ENCODE measurements at regions not wholly inside any gene's neighbourhood (a gene's known extent, or its start where the extent isn't known, plus 50 kb on each side); places are given as distances from the start of the nearest gene placed in this dataset.

DNA sequence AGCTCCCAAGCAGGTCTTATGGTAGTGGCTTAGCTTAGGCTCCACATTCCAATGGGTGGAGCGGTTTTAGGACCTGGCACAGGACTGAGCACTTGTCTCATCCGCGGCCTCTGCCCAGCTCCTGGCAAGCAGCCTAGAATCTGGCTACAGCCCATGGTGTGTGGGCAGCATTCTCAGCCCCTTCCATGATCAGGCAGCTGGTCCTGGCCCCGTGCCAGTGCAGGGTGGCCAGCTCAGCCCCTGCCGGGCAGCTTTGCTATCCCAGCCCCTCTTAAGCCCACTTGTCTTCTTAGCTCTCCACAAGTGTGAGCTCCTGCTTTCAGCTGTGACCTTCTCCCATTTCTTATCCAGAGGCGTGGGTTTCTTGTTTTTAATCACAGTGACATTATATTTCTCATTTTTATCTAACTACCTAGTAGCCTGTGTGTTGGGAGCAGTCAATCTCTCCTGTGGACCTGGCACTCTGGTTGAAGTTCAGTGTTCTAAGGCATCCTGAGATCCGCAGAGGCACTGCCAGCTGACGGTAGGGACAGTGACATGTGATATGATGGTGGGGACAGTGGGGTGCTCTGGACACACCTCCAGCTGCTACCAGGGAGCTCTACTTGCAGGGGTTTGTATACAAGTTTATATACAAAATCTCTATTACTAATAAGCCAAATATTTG, 84.5 kb upstream of the PRNP start:
- no peak for DNase-seq (ENCODE audit: low read depth in 4 of 4, low spot score in 3 of 4)

DNA sequence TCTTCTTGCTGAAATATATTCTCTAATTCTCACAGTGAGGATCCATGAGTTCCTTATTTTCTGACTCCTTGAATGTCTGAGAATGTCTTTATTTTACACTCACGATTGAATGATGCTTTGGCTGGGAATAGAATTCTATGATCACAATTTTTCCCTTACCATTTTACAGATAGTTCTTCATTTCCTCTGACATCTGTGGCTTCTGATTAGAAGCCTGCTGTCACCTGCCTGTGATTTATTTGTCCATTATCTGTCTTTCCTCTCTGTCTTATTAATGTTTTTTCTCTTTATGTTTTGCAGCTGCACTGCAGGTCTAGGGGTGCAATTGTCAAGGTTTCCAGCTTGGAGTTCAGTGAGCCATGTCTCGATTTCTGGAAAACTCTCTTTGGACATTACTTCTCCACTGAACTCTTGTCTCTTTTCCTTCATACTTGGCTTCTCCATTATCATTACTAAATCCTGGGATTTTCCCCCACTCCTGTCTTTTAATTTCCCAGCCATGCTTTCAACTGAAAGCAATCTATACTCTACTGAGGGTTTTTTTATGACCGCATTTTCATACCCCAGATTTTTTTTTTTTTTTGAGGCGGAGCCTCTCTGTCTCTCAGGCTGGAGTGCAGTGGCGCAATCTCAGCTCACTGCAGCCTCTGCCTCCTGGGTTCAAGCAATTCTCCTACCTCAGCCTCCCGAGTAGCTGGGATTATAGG, 85.8 kb upstream of the PRNP start:
- no peak for DNase-seq (ENCODE audit: low read depth in 4 of 4, low spot score in 3 of 4)

DNA sequence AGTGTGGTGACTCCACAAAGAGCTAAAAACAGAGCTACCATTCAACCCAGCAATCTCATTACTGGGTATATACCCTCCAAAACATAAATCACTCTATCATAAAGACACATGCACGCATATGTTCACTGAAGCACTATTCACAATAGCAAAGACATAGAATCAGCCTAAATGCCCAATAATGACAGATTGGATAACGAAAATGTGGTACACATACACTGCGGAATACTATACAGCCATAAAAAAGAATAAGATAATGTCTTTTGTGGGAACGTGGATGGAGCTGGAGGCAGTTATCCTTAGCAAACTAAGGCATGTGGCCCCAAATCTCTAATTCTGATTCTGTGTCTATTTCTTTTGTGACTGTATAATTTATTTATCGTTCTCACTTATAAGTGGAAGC, 89.0 kb upstream of the PRNP start:
- no peak for DNase-seq (ENCODE audit: low read depth in 4 of 4, low spot score in 3 of 4)

DNA sequence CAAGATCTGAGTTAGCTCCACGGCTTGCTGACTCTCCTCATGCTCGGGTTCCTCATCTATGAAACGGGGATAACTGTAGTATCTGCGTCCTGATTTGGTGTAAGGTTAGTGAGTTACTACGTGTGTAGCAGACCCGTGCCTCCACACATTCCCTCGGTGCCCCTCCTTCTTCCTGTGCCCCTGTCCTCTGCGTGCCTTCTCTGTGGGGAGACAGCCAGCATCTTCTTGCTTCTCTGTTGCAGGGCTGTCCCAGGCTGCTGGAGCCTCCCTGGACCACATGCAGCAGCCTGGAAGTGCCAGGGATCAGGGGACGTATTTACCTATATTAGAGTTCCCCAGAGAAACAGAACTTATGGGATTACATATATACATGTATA, 93.1 kb upstream of the PRNP start:
- DNase-seq (ENCODE audit: low read depth in 4 of 4, low spot score in 3 of 4), result no peak

DNA sequence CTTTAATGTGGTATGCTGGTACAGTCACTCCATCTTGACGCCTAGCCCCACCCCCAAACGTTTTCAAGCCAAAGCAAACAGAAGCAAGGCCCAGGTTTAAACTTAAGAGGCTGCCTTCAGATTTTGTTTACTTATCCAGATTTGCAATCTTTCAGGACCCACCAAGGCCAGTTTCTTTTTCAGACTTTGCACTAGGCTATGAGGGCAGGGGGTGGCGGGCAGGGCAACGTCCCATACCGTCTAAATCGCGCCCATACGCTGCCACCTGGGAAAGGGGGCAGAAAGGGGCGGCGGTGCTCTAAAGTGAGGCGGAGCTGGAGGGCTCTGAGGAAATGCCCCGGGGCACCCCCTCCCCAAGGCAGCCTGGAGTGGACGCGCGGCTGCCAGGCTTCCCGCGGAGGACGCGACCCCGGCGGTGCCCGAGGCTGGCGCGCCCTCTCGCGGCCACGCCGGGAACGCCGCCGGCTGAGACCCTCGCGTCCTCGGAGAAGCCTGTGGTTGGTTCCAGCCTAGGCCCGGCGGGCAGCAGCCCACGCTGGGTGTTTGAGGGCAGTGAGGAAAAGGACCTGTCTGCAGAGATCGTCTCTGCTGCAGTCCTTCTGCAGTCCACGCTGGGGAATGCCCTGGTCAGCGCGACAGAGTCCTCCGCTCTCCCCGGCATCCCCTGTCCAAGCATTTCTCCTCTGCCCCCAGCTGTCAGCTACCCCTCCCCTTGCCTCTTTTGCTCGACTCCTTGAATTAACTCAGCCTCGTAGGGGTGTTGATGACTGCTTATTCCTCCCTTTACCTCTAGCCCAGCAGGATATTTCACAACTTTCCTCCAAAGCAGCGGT, 93.7 kb upstream of the PRNP start:
- peak in 2 of 4 donors; percentile 31 to 33 for DNase-seq (ENCODE audit: low read depth in 4 of 4, low spot score in 3 of 4)

DNA sequence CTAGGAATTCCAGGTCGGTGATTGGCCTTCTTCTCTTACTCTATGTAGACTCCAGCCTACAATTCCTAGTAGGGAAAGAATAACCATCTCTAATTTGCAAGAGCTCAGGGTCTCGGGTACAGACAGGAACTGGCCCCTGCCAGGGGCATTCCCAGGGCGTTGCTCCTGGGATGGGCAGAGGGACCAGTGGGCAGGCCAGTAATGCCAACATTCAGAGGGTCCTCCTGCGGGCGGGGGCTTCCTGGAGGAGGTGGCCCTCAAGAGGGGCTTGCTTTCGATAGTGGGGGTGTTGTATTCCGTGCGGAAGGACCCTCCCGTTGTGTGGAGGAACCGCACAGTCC, 94.3 kb upstream of the PRNP start:
- DNase-seq (ENCODE audit: low read depth in 4 of 4, low spot score in 3 of 4), result no peak

DNA sequence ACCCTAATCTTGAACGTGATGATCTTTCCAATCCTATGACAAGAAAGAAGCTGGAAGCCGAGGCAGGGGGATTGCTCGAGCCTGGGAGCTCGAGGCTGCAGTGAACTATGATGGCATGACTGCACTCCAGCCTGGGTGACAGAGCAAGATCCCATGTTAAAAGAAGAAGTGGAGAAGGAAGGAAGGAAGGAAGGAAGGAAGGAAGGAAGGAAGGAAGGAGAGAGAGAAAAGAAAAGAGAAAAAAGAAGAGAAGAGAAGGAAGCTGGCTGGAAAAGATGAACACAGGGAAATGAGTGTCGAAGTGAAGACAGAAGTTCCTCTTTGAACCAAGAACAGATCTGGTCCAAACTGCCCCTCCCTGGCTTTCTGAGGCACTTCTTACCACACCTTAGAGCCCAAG, 100.5 kb upstream of the PRNP start:
- DNase-seq (ENCODE audit: low read depth in 4 of 4, low spot score in 3 of 4), result no peak

DNA sequence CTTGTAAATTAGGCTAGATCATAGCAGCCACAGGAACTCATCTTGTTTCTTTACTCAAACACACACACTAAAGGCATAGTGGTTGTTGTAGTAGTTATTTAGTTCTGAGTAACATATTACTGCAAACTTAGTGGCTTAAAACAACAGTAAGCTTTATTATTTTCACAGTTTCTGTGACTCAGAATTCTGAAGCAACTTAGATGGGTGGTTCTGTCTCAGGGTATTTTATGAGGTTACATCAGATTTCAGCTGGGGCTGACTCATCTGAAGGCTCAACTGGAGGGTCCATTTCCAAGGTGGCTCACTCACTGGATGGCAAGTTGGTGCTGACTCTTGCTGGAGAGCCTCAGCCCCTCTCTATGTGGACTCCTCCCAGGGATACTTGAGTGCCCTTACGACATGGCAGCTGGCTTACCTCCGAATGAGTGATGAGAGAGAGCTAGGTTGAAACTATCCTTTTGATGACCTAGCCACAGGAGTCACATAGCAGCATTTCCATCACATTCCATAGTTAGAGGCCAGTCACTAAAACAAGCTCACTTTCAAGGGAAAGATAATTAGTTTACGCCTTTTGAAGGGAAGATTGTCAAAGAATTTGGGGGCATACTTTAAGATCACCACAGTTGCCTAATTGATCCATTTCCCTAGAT, 101.0 kb upstream of the PRNP start:
- DNase-seq (ENCODE audit: low read depth in 4 of 4, low spot score in 3 of 4), result no peak

DNA sequence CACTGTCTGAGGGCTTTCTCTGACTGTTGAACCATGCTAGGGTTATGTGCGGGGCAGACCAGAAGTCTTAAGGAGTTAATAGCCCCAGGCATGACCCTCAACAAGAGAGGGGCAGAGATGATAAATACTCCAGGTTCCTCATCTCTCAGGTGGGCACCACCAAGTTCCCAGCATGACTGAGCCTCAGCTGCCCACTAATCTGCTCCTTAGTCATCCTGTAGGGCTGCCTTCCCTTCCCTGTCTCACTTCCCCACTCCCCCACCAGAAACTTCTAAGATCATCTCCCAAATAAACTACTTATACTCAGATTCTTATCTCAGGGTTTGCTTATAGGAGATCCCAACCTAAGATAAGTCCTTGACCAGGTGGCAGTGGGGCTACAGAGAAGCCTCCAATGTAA, 101.7 kb upstream of the PRNP start:
- no peak for DNase-seq (ENCODE audit: low read depth in 4 of 4, low spot score in 3 of 4)

DNA sequence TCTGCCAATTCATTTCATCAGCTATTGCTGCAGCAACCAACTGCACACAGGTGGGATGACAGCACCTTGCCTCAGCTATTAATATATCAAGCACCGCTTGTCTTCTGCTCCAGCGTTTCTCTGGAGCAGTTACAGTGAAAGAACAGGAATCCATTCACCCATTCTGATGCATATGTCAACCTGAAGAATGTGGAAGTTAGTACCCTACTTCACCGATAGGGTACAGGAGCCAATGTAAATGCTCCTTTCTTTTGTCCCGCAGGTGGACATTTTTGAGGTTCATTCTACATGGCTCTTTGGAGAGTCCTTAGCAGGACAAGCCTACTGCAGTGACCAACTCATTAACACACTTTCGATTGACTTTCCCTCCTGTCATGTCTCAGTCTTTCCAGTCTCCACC, 104.4 kb upstream of the PRNP start:
- DNase-seq (ENCODE audit: low read depth in 4 of 4, low spot score in 3 of 4), result no peak

DNA sequence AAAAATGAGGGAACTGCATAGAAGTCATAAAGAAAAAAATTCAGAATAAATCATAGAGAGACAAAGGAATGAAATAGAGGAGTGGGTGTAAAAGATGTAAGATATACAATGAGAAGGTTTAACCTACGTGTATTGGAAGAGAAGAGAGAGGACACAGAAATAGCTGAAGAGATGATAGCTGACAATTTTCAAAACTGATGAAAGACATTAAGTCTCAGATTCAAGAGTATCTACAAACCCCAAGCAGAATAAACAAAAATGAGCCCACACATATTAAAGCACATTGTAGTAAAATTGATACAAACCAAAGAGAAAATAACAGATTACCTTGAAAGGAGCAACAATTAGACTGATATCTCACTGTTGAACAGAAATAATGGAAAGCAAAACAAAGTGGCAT, 107.9 kb upstream of the PRNP start:
- no peak for DNase-seq (ENCODE audit: low read depth in 4 of 4, low spot score in 3 of 4)

DNA sequence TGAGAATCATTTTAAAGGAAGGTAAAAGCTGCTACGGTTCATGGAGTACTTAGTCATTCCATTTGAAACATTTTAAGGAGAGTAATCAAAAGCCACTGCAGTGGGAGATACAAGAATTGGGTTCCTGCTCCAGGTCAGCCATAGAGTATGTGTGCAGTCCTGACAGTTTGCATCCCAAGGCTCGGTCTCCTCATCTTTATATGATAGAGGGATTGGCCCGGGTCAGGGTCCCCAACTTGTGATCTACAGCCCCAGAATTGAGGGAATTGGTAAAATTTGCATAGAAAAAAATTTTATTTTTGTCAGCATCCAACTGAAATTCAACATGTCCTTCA, 111.9 kb upstream of the PRNP start:
- no peak for DNase-seq (ENCODE audit: low read depth in 4 of 4, low spot score in 3 of 4)

DNA sequence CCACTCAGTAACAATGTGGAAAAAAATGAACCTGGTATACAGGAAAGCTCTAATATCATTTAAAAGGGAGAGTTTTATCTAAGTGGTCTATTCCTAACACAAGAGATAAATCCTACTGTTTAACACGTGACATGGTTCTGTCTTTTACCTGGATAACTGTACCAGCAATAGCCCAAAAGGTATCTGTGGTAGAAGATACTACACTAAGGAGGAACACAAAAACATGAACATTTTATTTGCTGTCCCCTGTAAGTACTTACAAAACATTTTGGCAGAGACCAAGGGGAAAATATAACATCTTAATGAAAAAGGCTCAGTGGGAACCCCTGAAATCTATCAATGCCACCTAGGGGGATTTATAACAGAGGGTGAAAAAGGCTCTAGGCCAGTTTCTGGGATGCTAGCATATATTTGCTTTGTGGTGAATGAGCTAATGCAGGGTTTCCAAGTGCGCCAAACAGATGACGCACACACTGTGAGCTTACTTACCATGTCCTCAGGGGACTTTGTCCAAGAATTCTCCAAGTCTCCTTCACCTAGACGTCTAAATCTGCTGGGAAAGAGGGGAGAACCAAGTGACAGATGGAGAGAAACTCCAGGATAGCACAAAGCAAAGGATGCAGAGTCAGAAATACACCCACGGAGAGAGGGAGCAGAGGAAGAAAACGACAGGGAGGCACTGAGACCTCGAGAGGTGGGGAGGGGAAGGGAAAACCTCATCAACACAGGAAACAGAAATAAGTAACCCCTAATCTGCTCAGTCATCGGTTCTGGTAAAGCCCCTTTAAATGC, 112.5 kb upstream of the PRNP start:
- DNase-seq (ENCODE audit: low read depth in 4 of 4, low spot score in 3 of 4), result no peak

DNA sequence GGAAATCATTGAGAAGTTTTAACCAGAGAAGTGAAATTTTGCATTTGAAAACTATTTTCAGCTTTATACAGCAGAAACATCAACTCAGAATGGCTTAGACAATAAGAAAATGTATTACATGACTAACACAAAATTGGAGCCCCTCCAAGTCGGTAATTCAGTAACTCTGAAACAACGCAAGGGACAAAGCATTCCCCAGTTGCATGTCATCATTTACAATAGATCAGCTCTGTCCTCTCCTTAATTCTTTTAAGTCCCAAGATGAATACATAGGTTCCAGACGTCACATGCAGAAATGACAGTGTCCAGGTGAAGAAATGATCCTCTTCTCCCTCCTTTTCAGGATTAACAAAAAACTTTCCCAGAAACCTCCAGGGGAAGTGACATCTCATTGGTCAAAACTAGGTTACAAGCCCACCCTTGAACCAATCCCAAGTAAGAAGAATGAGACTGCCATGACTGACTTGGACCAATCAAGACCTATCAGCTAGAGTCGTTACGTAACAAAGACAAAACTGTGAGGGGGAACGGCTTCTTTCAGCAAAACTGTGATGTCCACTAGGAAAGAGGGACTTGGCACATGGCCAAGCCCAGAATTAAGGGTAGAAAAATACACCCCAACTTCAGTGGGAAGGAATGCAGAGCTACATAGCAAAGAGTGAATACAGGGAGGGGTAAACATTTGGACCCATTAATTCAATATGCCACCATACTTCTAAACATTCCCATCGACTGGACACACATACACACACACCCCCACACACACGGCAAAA, 114.3 kb upstream of the PRNP start:
- no peak for DNase-seq (ENCODE audit: low read depth in 4 of 4, low spot score in 3 of 4)

DNA sequence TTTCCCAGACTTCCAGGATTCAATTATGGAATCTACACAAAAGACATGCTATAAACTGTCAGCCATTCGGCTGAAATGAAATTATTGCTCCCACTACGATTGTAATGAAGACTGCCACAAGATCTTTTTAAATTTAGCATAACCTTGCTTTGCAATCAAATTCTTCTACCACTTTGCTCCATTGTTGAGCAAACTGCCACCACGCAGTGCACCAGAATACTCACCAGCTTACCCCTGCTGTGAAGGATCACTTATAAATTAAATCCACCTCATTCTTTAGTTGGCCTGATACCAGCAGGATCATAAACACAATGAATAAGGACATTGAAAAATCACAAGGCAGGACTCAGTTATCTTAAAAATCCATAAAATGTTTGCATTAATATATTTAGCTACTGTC, 116.4 kb upstream of the PRNP start:
- DNase-seq (ENCODE audit: low read depth in 4 of 4, low spot score in 3 of 4), result no peak

DNA sequence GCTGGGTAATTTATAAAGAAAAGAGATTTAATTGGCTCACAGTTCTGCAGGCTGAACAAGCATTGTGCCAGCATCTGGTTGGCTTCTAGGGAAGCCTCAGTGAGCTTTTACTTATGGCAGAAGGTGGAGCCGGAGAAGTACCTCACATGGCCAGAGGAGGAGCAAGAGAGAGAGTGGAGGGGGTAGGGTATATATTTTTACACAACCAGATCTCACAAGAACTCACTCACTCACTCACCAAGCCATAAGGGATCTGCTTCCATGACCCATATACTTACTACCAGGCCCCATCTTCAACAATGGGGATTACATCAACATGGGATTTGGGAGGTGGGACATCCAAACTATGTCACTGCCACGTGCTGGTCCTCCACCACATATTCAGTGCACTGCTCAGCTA, 117.2 kb upstream of the PRNP start:
- no peak for DNase-seq (ENCODE audit: low read depth in 4 of 4, low spot score in 3 of 4)

DNA sequence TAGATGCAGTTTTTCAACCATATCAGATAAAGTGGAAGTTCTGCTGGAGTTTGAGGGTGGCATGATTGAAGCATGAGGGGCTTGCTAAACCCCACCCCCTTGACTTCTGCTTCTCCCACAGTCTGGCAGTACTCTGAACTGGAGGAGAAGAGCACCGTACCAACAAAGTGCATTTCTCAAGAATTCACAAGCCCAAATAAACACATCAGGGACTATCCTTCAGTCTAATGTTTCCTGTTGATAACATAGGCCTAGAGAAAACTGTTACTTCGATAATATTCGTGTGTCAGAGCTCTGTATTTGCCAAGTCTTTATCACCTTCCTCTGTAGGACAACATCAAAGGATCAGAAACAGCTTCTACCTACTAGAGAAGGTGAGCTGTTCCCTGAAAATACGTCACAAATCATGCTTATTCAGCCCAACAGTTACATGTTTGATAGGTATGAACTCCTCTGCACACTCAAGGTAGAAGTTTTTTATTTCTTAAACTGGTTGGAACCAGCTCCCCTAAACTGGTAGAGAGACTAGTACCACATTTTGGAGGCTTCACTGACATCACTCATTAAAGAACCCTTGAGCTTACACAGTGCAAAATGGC, 117.8 kb upstream of the PRNP start:
- DNase-seq (ENCODE audit: low read depth in 4 of 4, low spot score in 3 of 4), result no peak

DNA sequence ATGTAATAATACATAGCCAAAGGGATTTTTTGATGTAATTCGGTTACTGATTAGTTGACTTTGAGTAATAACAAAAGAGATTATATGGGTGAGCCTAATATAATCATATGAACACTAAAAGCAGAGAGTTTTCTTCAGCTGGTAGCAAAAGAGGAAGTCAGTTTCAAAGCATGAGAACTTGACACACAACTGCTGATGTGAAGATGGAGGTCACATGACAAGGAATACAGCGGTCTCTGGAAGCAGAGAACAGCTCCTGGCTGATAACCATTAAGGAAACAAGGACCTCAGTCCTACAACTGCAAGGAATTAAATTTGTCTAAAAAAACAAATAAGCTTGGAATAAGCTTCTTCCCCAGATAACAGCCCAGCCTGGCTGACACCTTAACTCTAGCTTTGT, 119.1 kb upstream of the PRNP start:
- DNase-seq (ENCODE audit: low read depth in 4 of 4, low spot score in 3 of 4), result no peak

DNA sequence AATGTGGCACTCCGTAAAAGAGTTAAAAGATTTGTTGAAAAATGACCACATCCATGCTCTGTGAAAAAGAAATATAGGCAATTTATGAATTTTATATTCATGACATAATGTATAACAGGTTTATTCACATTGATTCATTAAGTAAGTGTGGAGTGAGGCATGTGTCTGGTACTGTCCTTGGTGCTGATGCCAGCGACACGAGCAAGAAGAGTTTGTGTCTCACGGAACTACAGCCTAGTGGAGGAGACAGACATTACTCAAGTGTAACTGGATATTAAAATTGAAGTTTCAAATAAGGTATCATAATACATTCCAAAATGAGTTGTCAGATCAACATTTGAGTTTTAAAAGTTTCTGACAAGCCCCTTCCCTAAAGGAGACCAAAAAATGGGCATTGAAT, 122.7 kb upstream of the PRNP start:
- DNase-seq (ENCODE audit: low read depth in 4 of 4, low spot score in 3 of 4), result peak in 3 of 4 donors; percentile 21 to 26 (median 24)

DNA sequence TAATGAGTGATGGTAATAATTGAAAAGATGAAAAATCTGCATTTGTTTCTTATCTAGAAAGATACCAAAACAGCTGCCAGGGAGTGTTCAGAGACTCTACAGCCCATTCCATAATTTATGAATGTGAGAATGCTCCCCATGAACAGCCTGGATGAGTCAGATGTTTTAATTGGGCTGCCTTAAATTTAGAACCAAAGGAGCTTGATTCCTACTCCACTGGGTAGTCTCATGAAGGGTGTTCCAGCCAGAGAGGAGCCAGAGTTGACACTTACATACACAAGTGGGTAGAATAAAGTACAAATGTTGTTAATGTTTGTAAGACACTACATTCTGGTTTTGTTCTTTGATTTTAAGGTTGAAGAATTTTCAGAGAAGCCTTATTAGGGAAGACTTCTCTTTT, 123.2 kb upstream of the PRNP start:
- DNase-seq (ENCODE audit: low read depth in 4 of 4, low spot score in 3 of 4), result no peak
